RWPE2 (cell line): ENCODE measurements at regions not wholly inside any gene's neighbourhood (a gene's known extent, or its start where the extent isn't known, plus 50 kb on each side); places are given as distances from the start of the nearest gene placed in this dataset.
"Not testable (repeated sequence)": the region's sequence is repeated elsewhere in the genome, so short reads cannot be mapped to it uniquely, and the experiment has no call there.

Experiments
- ATAC-seq: fragments of 200-7000 bp; cut with Tn5 transposase; 3 replicates; pipeline ENCODE4 v1.9.1; 2021; ENCODE audit warnings: low read depth
- DNase-seq: peaks from one replicate; pipeline ENCODE4 v3.0.0-alpha.2; 2020; ENCODE audit warnings: low spot score
- H3K27ac ChIP-seq: fragments of 450-650 bp; 2 replicates; pipeline ENCODE4 v1.5.1; 2017; ENCODE audit warnings: mild to moderate bottlenecking; ENCODE audit not compliant: poor library complexity, severe bottlenecking
- H3K27me3 ChIP-seq: fragments of 250-450 bp; sonication (Bioruptor Pico); 2 replicates; pipeline ENCODE4 v1.5.1; 2021; ENCODE audit warnings: mild to moderate bottlenecking, moderate library complexity; ENCODE audit not compliant: insufficient read depth, poor library complexity, severe bottlenecking
- H3K36me3 ChIP-seq: fragments of 250-450 bp; sonication (Bioruptor Pico); 2 replicates; pipeline ENCODE4 v1.5.1; 2020; ENCODE audit warnings: low read depth, mild to moderate bottlenecking, moderate library complexity
- H3K4me1 ChIP-seq: fragments of 250-450 bp; sonication (Bioruptor Pico); 2 replicates; pipeline ENCODE4 v1.5.1; 2021; ENCODE audit warnings: mild to moderate bottlenecking, moderate library complexity; ENCODE audit not compliant: insufficient read depth, poor library complexity, severe bottlenecking
- H3K4me3 ChIP-seq: fragments of 250-450 bp; sonication (Bioruptor Pico); 2 replicates; pipeline ENCODE4 v1.5.1; 2021; ENCODE audit warnings: mild to moderate bottlenecking, moderate library complexity; ENCODE audit not compliant: severe bottlenecking
- H3K9me3 ChIP-seq: fragments of 250-450 bp; sonication (Bioruptor Pico); 2 replicates; pipeline ENCODE4 v1.5.1; 2021; ENCODE audit warnings: mild to moderate bottlenecking, moderate library complexity; ENCODE audit not compliant: severe bottlenecking
- TF ChIP-seq, protein P1 (sequence below): fragments of 450-650 bp; IDR thresholded peaks from one replicate; pipeline ENCODE4 v1.5.1; 2017; ENCODE audit warnings: mild to moderate bottlenecking, moderate library complexity; ENCODE audit not compliant: poor library complexity, severe bottlenecking

DNA sequence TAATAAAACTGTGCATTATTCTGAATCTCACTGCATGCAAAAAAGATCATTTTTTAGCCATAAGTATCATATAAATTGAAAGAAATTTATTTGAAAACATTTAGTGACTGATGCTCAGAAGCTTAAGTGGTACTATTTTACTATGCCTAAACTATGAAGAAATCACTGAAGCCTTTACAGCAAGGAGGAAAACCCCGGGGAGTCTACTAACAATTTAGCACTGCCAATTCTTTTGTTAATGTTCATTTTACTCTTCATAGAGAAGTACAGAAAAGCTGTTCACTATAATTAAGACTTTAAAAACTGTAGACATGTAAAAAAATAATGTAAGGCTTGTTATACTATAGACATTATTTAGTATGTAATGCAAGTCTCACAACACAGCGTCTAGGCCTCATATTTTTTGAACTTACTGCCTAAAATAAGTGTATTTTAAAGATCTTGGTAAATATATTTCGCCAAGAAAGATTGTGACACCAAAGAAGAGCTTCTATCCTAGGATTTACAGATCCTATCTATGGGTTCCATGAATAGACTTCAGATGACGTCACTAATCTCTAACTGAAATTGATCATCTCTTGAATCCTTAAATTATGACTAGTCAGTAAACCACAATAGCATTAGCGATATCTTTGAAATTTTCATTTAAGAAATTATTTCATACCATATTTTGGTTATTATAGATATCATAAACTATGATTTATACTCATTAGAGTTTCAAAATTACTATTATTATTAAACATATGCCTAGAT, 602.5 kb downstream of the TMA16 start:
- no peak overlapping the region for H3K4me3 ChIP-seq
- DNase-seq: no peak
- TF ChIP-seq, protein P1, sequence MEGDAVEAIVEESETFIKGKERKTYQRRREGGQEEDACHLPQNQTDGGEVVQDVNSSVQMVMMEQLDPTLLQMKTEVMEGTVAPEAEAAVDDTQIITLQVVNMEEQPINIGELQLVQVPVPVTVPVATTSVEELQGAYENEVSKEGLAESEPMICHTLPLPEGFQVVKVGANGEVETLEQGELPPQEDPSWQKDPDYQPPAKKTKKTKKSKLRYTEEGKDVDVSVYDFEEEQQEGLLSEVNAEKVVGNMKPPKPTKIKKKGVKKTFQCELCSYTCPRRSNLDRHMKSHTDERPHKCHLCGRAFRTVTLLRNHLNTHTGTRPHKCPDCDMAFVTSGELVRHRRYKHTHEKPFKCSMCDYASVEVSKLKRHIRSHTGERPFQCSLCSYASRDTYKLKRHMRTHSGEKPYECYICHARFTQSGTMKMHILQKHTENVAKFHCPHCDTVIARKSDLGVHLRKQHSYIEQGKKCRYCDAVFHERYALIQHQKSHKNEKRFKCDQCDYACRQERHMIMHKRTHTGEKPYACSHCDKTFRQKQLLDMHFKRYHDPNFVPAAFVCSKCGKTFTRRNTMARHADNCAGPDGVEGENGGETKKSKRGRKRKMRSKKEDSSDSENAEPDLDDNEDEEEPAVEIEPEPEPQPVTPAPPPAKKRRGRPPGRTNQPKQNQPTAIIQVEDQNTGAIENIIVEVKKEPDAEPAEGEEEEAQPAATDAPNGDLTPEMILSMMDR: no peak

DNA sequence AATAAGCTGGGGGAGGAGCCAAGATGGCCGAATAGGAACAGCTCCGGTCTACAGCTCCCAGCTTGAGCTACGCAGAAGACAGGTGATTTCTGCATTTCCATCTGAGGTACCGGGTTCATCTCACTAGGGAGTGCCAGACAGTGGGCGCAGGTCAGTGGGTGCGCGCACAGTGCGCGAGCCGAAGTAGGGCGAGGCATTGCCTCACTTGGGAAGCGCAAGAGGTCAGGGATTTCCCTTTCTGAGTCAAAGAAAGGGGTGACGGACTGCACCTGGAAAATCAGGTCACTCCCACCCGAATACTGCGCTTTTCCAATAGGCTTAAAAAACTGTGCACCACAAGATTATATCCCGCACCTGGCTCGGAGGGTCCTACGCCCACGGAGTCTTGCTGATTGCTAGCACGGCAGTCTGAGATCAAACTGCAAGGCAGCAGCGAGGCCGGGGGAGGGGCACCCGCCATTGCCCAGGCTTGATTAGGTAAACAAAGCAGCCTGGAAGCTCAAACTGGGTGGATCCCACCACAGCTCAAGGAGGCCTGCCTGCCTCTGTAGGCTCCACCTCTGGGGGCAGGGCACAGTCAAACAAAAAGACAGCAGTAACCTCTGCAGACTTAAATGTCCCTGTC, 606.4 kb downstream of the TMA16 start:
- not testable (repeated sequence) for DNase-seq, H3K27ac ChIP-seq, H3K36me3 ChIP-seq, H3K27me3 ChIP-seq, ATAC-seq, H3K4me1 ChIP-seq, H3K9me3 ChIP-seq, H3K4me3 ChIP-seq

More for the DNA sequence above, 602.5 kb downstream of the TMA16 start:
- Histone ChIP-seq H3K27me3 (no peaks in the 10 kb centered on the region), H3K9me3 (no peaks in the 10 kb centered on the region), H3K4me1 (no peaks in the 10 kb centered on the region), H3K36me3 (no peaks in the 10 kb centered on the region), H3K27ac (no peak overlapping the region)
- no peak for ATAC-seq

DNA sequence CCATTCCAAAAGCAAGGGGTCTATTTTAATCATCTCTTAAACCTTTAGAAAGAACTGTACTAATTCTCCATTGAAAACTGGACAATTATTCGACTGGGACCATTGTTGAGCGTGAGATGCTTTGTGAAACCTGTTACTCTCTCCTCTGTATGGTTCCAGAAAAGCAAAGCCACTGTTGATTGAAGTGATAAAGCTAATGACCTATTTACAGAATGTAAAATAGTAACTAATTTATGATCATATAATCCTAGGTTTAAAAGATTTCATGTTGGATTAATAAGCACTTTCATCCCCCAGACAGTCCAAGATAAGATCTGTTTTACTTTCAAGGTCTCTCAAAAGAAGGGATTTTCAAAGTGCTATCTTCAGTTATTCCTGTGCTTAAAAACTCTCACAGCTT, 614.5 kb downstream of the TMA16 start:
- ATAC-seq: no peak
- H3K27ac ChIP-seq: no peak overlapping the region
- TF ChIP-seq, protein P1: no peak
- H3K4me3 ChIP-seq: no peak overlapping the region
- H3K4me1 ChIP-seq: no peaks in the 10 kb centered on the region
- H3K9me3 ChIP-seq: no peaks in the 10 kb centered on the region
- no peaks in the 10 kb centered on the region for H3K36me3 ChIP-seq
- H3K27me3 ChIP-seq: no peaks in the 10 kb centered on the region
- DNase-seq: no peak

DNA sequence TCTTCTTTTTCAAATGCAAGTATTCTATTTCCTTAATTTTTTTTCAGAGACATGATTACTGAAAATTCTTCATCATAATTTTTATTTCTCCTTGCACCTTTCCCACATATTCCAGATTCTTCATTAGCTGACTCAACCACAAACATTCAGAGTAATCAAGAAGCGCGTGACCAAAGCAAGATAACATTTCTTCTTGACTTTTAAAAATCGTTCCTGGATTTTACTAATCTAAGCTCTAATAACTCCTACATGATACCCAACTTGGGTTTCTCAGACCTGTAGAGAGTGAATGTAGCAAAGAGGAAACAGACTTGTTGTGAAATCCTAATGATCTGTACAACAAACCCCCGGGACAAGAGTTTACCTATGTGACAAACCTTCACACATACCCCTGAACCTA, 615.0 kb downstream of the TMA16 start:
- DNase-seq: no peak
- TF ChIP-seq, protein P1: no peak

DNA sequence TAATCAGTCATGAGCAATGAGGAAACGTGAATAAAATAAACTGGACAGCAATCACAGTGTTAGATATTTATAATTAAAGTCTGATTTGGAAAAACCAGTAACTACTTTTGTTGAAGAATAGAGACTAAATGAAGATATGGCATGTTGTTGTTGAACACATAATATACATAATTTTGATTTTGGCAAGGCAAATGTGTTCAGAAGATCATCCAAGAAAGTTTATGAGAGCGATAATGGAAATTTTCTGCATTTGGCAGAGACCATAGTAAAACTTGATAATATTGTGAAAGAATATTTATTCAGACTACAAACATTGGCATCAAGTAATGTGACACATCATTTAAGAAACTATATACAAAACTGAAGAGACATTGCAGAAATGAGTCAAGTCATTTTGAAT, 620.7 kb downstream of the TMA16 start:
- H3K27me3 ChIP-seq: no peaks in the 10 kb centered on the region
- DNase-seq: no peak
- TF ChIP-seq, protein P1: no peak
- no peak overlapping the region for H3K27ac ChIP-seq
- no peaks in the 10 kb centered on the region for H3K36me3 ChIP-seq
- no peaks in the 10 kb centered on the region for H3K4me1 ChIP-seq
- no peaks in the 10 kb centered on the region for H3K9me3 ChIP-seq
- no peak for ATAC-seq
- no peak overlapping the region for H3K4me3 ChIP-seq

More for the DNA sequence above, 615.0 kb downstream of the TMA16 start:
- ATAC-seq: no peak
- no peaks in the 10 kb centered on the region for H3K36me3 ChIP-seq
- no peak overlapping the region for H3K4me3 ChIP-seq
- H3K9me3 ChIP-seq: no peaks in the 10 kb centered on the region
- no peak overlapping the region for H3K27ac ChIP-seq
- no peaks in the 10 kb centered on the region for H3K27me3 ChIP-seq
- H3K4me1 ChIP-seq: no peaks in the 10 kb centered on the region
